ENCODE measurements at regions not wholly inside any gene's neighbourhood (a gene's known extent, or its start where the extent isn't known, plus 50 kb on each side); places are given as distances from the start of the nearest gene placed in this dataset.

DNA sequence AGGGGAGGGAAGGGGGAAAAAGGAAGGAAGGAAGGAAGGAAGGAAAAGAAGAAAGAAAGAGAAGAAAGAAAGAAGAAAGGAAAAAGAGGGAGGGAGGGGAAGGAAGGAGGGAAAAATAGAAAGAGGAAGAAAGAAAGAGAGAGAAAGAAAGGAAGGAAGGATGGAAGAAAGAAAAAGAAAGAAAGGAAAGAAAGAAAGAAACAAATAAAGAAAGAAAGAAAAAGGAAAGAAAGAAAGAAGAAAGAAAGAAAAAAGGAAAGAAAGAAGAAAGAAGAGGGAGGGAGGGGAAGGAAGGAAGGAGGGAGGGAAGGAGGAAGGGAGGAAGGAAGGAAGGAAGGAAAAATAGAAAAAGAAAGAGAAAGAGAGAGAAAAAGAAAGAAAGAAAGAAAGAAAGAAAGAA is 315.8 kb upstream of the PIK3C3 start:
- TF ChIP-seq, protein P1, sequence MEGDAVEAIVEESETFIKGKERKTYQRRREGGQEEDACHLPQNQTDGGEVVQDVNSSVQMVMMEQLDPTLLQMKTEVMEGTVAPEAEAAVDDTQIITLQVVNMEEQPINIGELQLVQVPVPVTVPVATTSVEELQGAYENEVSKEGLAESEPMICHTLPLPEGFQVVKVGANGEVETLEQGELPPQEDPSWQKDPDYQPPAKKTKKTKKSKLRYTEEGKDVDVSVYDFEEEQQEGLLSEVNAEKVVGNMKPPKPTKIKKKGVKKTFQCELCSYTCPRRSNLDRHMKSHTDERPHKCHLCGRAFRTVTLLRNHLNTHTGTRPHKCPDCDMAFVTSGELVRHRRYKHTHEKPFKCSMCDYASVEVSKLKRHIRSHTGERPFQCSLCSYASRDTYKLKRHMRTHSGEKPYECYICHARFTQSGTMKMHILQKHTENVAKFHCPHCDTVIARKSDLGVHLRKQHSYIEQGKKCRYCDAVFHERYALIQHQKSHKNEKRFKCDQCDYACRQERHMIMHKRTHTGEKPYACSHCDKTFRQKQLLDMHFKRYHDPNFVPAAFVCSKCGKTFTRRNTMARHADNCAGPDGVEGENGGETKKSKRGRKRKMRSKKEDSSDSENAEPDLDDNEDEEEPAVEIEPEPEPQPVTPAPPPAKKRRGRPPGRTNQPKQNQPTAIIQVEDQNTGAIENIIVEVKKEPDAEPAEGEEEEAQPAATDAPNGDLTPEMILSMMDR (IDR thresholded peaks at IDR 0.05; ENCODE audit: low read depth, low read length): no peak
- TF ChIP-seq POLR2A (IDR thresholded peaks at IDR 0.05; ENCODE audit: extremely low read depth, insufficient read length): no peak
- TF ChIP-seq MYC (IDR thresholded peaks at IDR 0.05; ENCODE audit: low read depth, low read length): no peak
